ENCODE measurements at regions not wholly inside any gene's neighbourhood (a gene's known extent, or its start where the extent isn't known, plus 50 kb on each side); places are given as distances from the start of the nearest gene placed in this dataset.

GRCh38 chr6:115004982-115005381, 662.2 kb upstream of the HS3ST5 start:
- no peaks in the 10 kb centered on the region for H3K36me3 ChIP-seq
- no peaks in the 10 kb centered on the region for H3K27me3 ChIP-seq (ENCODE audit: insufficient read depth, low read depth, severe bottlenecking)
- no peak overlapping the region for H3K4me3 ChIP-seq (ENCODE audit: low read depth, low read length)
- DNase-seq, result no peak
- no peak for TF ChIP-seq CTCF (IDR thresholded peaks at IDR 0.05; ENCODE audit: low read depth, low read length)
- no peaks in the 10 kb centered on the region for H3K9me3 ChIP-seq (ENCODE audit: severe bottlenecking)
- no peak overlapping the region for H3K27ac ChIP-seq

GRCh38 chr6:115004204-115004603, 661.4 kb upstream of the HS3ST5 start:
- H3K27ac ChIP-seq, result no peak overlapping the region
- no peaks in the 10 kb centered on the region for H3K27me3 ChIP-seq (ENCODE audit: insufficient read depth, low read depth, severe bottlenecking)
- H3K9me3 ChIP-seq (ENCODE audit: severe bottlenecking), result no peaks in the 10 kb centered on the region
- H3K36me3 ChIP-seq, result no peaks in the 10 kb centered on the region
- TF ChIP-seq CTCF (IDR thresholded peaks at IDR 0.05; ENCODE audit: low read depth, low read length), result no peak
- no peak overlapping the region for H3K4me3 ChIP-seq (ENCODE audit: low read depth, low read length)
- DNase-seq, result no peak

- Histone ChIP-seq H3K4me3 (ENCODE audit: low read depth, low read length) (no peak overlapping the region), H3K27ac (no peak overlapping the region), H3K9me3 (ENCODE audit: severe bottlenecking) (no peaks in the 10 kb centered on the region), H3K36me3 (no peaks in the 10 kb centered on the region), H3K27me3 (ENCODE audit: insufficient read depth, low read depth, severe bottlenecking) (no peaks in the 10 kb centered on the region)
- TF ChIP-seq CTCF (IDR thresholded peaks at IDR 0.05; ENCODE audit: low read depth, low read length), result no peak
- no peak for DNase-seq
Measured at GRCh38 chr6:115001731-115002350, 659.0 kb upstream of the HS3ST5 start.

GRCh38 chr6:115000736-115001135, 657.9 kb upstream of the HS3ST5 start:
- H3K27me3 ChIP-seq (ENCODE audit: insufficient read depth, low read depth, severe bottlenecking), result no peaks in the 10 kb centered on the region
- no peak for DNase-seq
- no peaks in the 10 kb centered on the region for H3K9me3 ChIP-seq (ENCODE audit: severe bottlenecking)
- no peak overlapping the region for H3K4me3 ChIP-seq (ENCODE audit: low read depth, low read length)
- no peaks in the 10 kb centered on the region for H3K36me3 ChIP-seq
- TF ChIP-seq CTCF (IDR thresholded peaks at IDR 0.05; ENCODE audit: low read depth, low read length), result no peak
- H3K27ac ChIP-seq, result no peak overlapping the region

- Histone ChIP-seq H3K36me3 (no peaks in the 10 kb centered on the region), H3K27me3 (ENCODE audit: insufficient read depth, low read depth, severe bottlenecking) (no peaks in the 10 kb centered on the region), H3K27ac (no peak overlapping the region), H3K4me3 (ENCODE audit: low read depth, low read length) (no peak overlapping the region), H3K9me3 (ENCODE audit: severe bottlenecking) (no peaks in the 10 kb centered on the region)
- DNase-seq, result no peak
- TF ChIP-seq CTCF (IDR thresholded peaks at IDR 0.05; ENCODE audit: low read depth, low read length), result no peak
Measured at GRCh38 chr6:114998492-114998891, 655.7 kb upstream of the HS3ST5 start.

- TF ChIP-seq CTCF (IDR thresholded peaks at IDR 0.05; ENCODE audit: low read depth, low read length), result no peak
- no peaks in the 10 kb centered on the region for H3K9me3 ChIP-seq (ENCODE audit: severe bottlenecking)
- H3K4me3 ChIP-seq (ENCODE audit: low read depth, low read length), result no peak overlapping the region
- no peak for DNase-seq
- no peaks in the 10 kb centered on the region for H3K27me3 ChIP-seq (ENCODE audit: insufficient read depth, low read depth, severe bottlenecking)
- H3K27ac ChIP-seq, result no peak overlapping the region
- H3K36me3 ChIP-seq, result no peaks in the 10 kb centered on the region
Measured at GRCh38 chr6:114997813-114998292, 655.0 kb upstream of the HS3ST5 start.

Data from WERI-Rb-1 (cell line).